GM21526 (cell line): ENCODE measurements at regions not wholly inside any gene's neighbourhood (a gene's known extent, or its start where the extent isn't known, plus 50 kb on each side); places are given as distances from the start of the nearest gene placed in this dataset.
"Not testable (repeated sequence)": the region's sequence is repeated elsewhere in the genome, so short reads cannot be mapped to it uniquely, and the experiment has no call there.

ENCODE experiments used
- ATAC-seq: cut with Tn5 transposase; IDR thresholded peaks from one replicate; pipeline ENCODE4 v1.9.1; 2021; ENCODE audit warnings: moderate library complexity; ENCODE audit not compliant: unreplicated experiment, low FRiP score

GRCh38 chr3:105238367-105238766 is 128.3 kb upstream of the ALCAM start:
- no peak for ATAC-seq

- no peak for ATAC-seq
Observed at GRCh38 chr3:105243076-105243475, 123.6 kb upstream of the ALCAM start.

- ATAC-seq: no peak
Observed at GRCh38 chr3:105246536-105246935, 120.2 kb upstream of the ALCAM start.

GRCh38 chr3:105253225-105253624 is 113.5 kb upstream of the ALCAM start:
- ATAC-seq: no peak

GRCh38 chr3:105254154-105254553 is 112.6 kb upstream of the ALCAM start:
- no peak for ATAC-seq

GRCh38 chr3:105255350-105255749 is 111.4 kb upstream of the ALCAM start:
- ATAC-seq: no peak

GRCh38 chr3:105259496-105259895 is 107.2 kb upstream of the ALCAM start:
- ATAC-seq: no peak

GRCh38 chr3:105260385-105260784 is 106.3 kb upstream of the ALCAM start:
- no peak for ATAC-seq

GRCh38 chr3:105274536-105274935 is 92.2 kb upstream of the ALCAM start:
- ATAC-seq: no peak

GRCh38 chr3:105274958-105275357 is 91.8 kb upstream of the ALCAM start:
- ATAC-seq: no peak

GRCh38 chr3:105277656-105278055 is 89.1 kb upstream of the ALCAM start:
- ATAC-seq: no peak

- no peak for ATAC-seq
Observed at GRCh38 chr3:105278688-105279087, 88.0 kb upstream of the ALCAM start.

GRCh38 chr3:105281989-105282388 is 84.7 kb upstream of the ALCAM start:
- ATAC-seq: no peak

GRCh38 chr3:105284876-105285275 is 81.8 kb upstream of the ALCAM start:
- ATAC-seq: no peak

GRCh38 chr3:105285653-105286241 is 81.0 kb upstream of the ALCAM start:
- no peak for ATAC-seq

GRCh38 chr3:105293441-105293840 is 73.3 kb upstream of the ALCAM start:
- no peak for ATAC-seq

GRCh38 chr3:105296182-105296822 is 70.4 kb upstream of the ALCAM start:
- ATAC-seq: not testable (repeated sequence)

GRCh38 chr3:105304487-105304886 is 62.2 kb upstream of the ALCAM start:
- ATAC-seq: no peak

- no peak for ATAC-seq
Observed at GRCh38 chr3:105315144-105315543, 51.6 kb upstream of the ALCAM start.

- no peak for ATAC-seq
Observed at GRCh38 chr3:105315815-105316214, 50.9 kb upstream of the ALCAM start.

- ATAC-seq: no peak
Observed at GRCh38 chr3:105316331-105316730, 50.4 kb upstream of the ALCAM start.
